ENCODE measurements at regions not wholly inside any gene's neighbourhood (a gene's known extent, or its start where the extent isn't known, plus 50 kb on each side); places are given as distances from the start of the nearest gene placed in this dataset.
A peak's percentile ranks its signal among the peaks of the same experiment; 100 is the strongest.

- peak; percentile 63 for DNase-seq (ENCODE audit: low read depth)
These were observed 140.7 kb upstream of the MCHR2 start for GRCh38 chr6:100134703-100135102.

GRCh38 chr6:100134297-100134696 lies 140.3 kb upstream of the MCHR2 start:
- no peak for DNase-seq (ENCODE audit: low read depth)

- no peak for DNase-seq (ENCODE audit: low read depth)
These were observed 138.0 kb upstream of the MCHR2 start for GRCh38 chr6:100132005-100132404.

GRCh38 chr6:100130630-100131029 lies 136.6 kb upstream of the MCHR2 start:
- DNase-seq (ENCODE audit: low read depth) = no peak

GRCh38 chr6:100126790-100127484 lies 132.9 kb upstream of the MCHR2 start:
- DNase-seq (ENCODE audit: low read depth) = peak; percentile 24

GRCh38 chr6:100121854-100122609 lies 128.0 kb upstream of the MCHR2 start:
- DNase-seq (ENCODE audit: low read depth) = peak; percentile 44

GRCh38 chr6:100119261-100119660 lies 125.2 kb upstream of the MCHR2 start:
- DNase-seq (ENCODE audit: low read depth) = peak; percentile 20

GRCh38 chr6:100118301-100118700 lies 124.3 kb upstream of the MCHR2 start:
- DNase-seq (ENCODE audit: low read depth) = no peak

GRCh38 chr6:100117680-100118079 lies 123.7 kb upstream of the MCHR2 start:
- no peak for DNase-seq (ENCODE audit: low read depth)

- peak; percentile 83 for DNase-seq (ENCODE audit: low read depth)
These were observed 122.6 kb upstream of the MCHR2 start for GRCh38 chr6:100116411-100117194.

GRCh38 chr6:100115407-100116101 lies 121.5 kb upstream of the MCHR2 start:
- DNase-seq (ENCODE audit: low read depth) = peak; percentile 34

GRCh38 chr6:100112855-100113508 lies 119.0 kb upstream of the MCHR2 start:
- DNase-seq (ENCODE audit: low read depth) = peak; percentile 46

GRCh38 chr6:100105919-100106529 lies 112.0 kb upstream of the MCHR2 start:
- DNase-seq (ENCODE audit: low read depth) = no peak

- no peak for DNase-seq (ENCODE audit: low read depth)
These were observed 111.1 kb upstream of the MCHR2 start for GRCh38 chr6:100105138-100105537.

GRCh38 chr6:100103931-100104330 lies 109.9 kb upstream of the MCHR2 start:
- peak; percentile 54 for DNase-seq (ENCODE audit: low read depth)

GRCh38 chr6:100103194-100103593 lies 109.2 kb upstream of the MCHR2 start:
- DNase-seq (ENCODE audit: low read depth) = peak; percentile 59

GRCh38 chr6:100101644-100102043 lies 107.6 kb upstream of the MCHR2 start:
- peak; percentile 60 for DNase-seq (ENCODE audit: low read depth)

- no peak for DNase-seq (ENCODE audit: low read depth)
These were observed 106.8 kb upstream of the MCHR2 start for GRCh38 chr6:100100776-100101175.

GRCh38 chr6:100099189-100100074 lies 105.4 kb upstream of the MCHR2 start:
- peak; percentile 51 for DNase-seq (ENCODE audit: low read depth)

- DNase-seq (ENCODE audit: low read depth) = no peak
These were observed 102.9 kb upstream of the MCHR2 start for GRCh38 chr6:100096936-100097335.

All from EH (cell line).